ENCODE measurements at regions not wholly inside any gene's neighbourhood (a gene's known extent, or its start where the extent isn't known, plus 50 kb on each side); places are given as distances from the start of the nearest gene placed in this dataset.

DNA sequence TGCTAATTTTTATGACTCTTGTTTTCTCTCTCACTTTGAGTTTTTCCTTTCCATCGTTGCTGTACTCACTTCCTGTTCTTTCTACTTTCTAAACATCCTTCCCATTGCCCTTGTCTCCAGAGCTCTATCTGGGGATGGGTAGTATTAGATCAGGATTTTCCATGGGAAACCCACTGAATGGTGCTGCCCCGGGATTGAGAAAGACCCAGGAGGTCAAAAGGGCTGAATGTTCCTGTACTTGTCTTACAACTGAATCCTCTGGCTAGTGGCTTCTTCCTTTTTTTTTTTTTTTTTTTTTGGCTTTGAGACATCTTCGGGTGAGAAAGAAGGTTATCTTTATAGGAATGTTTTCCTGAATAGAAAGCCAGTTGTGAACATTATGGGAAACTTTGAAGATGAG lies 364.8 kb upstream of the SLC14A2 start:
- Histone ChIP-seq H3K4me3 (no peak overlapping the region), H3K4me1 (no peaks in the 10 kb centered on the region), H3K36me3 (no peaks in the 10 kb centered on the region), H3K27ac (no peak overlapping the region), H3K9me3 (no peaks in the 10 kb centered on the region), H3K27me3 (no peaks in the 10 kb centered on the region)
- TF ChIP-seq POLR2A (IDR thresholded peaks at IDR 0.05) (no peak), POLR2AphosphoS5 (IDR thresholded peaks at IDR 0.05) (no peak)
- TF ChIP-seq, protein P1, sequence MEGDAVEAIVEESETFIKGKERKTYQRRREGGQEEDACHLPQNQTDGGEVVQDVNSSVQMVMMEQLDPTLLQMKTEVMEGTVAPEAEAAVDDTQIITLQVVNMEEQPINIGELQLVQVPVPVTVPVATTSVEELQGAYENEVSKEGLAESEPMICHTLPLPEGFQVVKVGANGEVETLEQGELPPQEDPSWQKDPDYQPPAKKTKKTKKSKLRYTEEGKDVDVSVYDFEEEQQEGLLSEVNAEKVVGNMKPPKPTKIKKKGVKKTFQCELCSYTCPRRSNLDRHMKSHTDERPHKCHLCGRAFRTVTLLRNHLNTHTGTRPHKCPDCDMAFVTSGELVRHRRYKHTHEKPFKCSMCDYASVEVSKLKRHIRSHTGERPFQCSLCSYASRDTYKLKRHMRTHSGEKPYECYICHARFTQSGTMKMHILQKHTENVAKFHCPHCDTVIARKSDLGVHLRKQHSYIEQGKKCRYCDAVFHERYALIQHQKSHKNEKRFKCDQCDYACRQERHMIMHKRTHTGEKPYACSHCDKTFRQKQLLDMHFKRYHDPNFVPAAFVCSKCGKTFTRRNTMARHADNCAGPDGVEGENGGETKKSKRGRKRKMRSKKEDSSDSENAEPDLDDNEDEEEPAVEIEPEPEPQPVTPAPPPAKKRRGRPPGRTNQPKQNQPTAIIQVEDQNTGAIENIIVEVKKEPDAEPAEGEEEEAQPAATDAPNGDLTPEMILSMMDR (IDR thresholded peaks at IDR 0.05), result no peak
- intact Hi-C loops (cut with DNase I; ENCODE audit: low total_unique reads), result no loop called here
- no peak for DNase-seq (ENCODE audit: low spot score in 2 of 2)

DNA sequence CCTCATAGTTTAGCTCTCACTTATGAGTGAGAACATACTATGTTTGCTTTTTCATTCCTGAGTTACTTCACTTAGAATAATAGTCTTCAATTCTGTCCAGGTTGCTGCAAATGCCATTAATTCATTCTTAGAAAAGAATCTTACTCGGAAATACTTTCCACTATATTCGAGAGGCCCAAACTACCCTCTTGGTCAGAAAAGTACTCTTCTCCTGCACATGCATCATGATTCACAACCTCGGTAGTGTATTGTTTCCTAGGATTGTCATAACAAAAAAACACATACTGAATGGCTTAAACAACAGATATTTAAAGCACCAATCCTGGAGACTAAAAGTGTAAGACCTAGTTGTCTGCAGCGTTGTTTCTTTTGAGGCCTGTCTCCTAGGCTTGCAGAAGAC lies 364.0 kb upstream of the SLC14A2 start:
- intact Hi-C loops (cut with DNase I; ENCODE audit: low total_unique reads), result no loop called here
- H3K36me3 ChIP-seq, result no peaks in the 10 kb centered on the region
- H3K4me1 ChIP-seq, result no peaks in the 10 kb centered on the region
- DNase-seq (ENCODE audit: low spot score in 2 of 2), result no peak
- H3K4me3 ChIP-seq, result no peak overlapping the region
- no peaks in the 10 kb centered on the region for H3K9me3 ChIP-seq
- no peaks in the 10 kb centered on the region for H3K27me3 ChIP-seq
- no peak overlapping the region for H3K27ac ChIP-seq
- TF ChIP-seq, protein P1 (IDR thresholded peaks at IDR 0.05), result no peak
- TF ChIP-seq POLR2A (IDR thresholded peaks at IDR 0.05) (no peak), POLR2AphosphoS5 (IDR thresholded peaks at IDR 0.05) (no peak)

DNA sequence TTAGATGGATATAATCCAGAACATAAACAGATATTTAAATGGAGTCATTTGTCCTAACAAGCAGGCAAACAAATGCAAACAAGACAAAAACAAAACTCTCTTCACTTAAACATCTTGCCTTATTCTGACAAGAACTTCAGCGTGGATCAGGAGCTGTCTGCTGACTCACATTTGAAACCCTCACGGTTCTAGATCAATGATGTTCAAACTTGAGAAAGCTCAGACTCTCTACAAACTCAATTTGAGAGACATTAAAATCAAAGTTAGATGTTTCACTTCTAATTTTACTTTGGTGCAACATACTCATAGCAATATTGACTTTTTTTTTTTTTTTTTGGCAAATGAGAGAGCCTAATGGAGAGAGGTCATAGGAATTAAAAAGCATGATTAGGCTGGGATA lies 362.8 kb upstream of the SLC14A2 start:
- H3K36me3 ChIP-seq, result no peaks in the 10 kb centered on the region
- no peaks in the 10 kb centered on the region for H3K4me1 ChIP-seq
- no peak overlapping the region for H3K4me3 ChIP-seq
- H3K9me3 ChIP-seq, result no peaks in the 10 kb centered on the region
- DNase-seq (ENCODE audit: low spot score in 2 of 2), result no peak
- intact Hi-C loops (cut with DNase I; ENCODE audit: low total_unique reads), result loop anchor here (2.0 kb wide), 1 partner anchor 38 kb away; no protein-coding TSS in a partner anchor
- no peak for TF ChIP-seq POLR2A (IDR thresholded peaks at IDR 0.05)
- TF ChIP-seq, protein P1 (IDR thresholded peaks at IDR 0.05), result no peak
- no peak for TF ChIP-seq POLR2AphosphoS5 (IDR thresholded peaks at IDR 0.05)
- H3K27ac ChIP-seq, result no peak overlapping the region
- no peaks in the 10 kb centered on the region for H3K27me3 ChIP-seq

DNA sequence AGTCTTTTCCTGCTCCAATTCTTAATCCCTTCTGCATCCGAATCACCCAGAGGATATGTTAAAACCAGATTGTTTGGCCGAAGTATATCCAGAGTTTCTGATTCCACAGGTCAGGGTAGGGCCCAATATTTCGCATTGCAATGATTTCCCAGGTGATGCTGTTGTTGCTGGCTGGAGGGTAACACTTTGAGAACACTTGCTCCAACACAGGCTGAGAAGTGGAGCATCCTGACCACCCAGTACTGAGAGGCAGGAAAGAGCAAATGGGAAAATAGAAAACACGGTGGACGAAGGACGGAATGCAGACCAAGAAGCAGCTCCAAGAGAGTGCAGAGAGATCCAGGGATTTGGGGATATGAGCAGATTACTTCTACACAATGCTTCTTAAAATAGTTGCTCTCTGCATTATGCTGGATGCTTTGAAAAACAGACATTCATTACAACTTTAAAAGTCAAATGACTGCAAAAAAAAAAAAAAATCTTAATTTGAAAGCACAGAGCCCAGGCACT lies 362.2 kb upstream of the SLC14A2 start:
- TF ChIP-seq, protein P1 (IDR thresholded peaks at IDR 0.05), result no peak
- TF ChIP-seq POLR2AphosphoS5 (IDR thresholded peaks at IDR 0.05) (no peak), POLR2A (IDR thresholded peaks at IDR 0.05) (no peak)
- no peaks in the 10 kb centered on the region for H3K27me3 ChIP-seq
- intact Hi-C loops (cut with DNase I; ENCODE audit: low total_unique reads), result loop anchor here (2.0 kb wide), 1 partner anchor 38 kb away; no protein-coding TSS in a partner anchor
- H3K27ac ChIP-seq, result no peak overlapping the region
- H3K4me3 ChIP-seq, result no peak overlapping the region
- no peaks in the 10 kb centered on the region for H3K9me3 ChIP-seq
- no peak for DNase-seq (ENCODE audit: low spot score in 2 of 2)
- H3K4me1 ChIP-seq, result no peaks in the 10 kb centered on the region
- no peaks in the 10 kb centered on the region for H3K36me3 ChIP-seq

DNA sequence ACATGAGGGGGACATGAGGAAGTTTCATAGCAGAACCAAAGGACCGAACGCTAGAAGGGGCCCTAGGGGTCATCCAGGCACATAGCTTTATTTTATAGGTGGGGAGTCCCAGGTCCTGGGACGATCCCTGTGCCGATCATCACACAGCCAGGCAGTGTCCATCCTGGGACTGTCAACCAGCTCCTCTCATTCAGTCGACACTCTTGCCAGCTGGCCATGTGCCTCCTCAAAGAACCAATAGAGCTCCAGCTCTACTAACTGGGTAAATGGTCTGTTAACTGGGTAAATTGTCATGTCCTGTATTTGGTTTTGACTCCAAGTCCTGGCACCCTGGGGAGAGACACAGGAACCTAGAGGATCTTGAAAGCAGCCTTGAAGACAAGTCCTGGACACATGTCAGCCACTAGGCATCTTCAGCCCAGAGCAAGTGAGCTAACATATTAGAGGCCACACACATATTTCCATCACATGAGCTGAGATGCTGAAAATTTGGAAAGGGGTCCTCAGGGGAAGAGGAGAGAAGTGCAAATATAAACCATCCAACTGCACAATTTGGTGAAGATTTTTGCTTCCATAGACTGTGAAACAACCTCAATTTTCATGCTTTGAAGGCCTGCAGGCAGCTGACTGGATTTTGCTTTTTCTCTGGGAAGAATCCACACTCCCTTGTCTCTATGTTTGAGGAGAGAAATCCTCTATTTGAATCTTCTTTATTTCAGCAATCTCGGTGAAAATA lies 361.1 kb upstream of the SLC14A2 start:
- no peak for DNase-seq (ENCODE audit: low spot score in 2 of 2)
- H3K4me1 ChIP-seq, result no peaks in the 10 kb centered on the region
- H3K9me3 ChIP-seq, result no peaks in the 10 kb centered on the region
- H3K36me3 ChIP-seq, result no peaks in the 10 kb centered on the region
- intact Hi-C loops (cut with DNase I; ENCODE audit: low total_unique reads), result loop anchor here (2.0 kb wide), 1 partner anchor 37 kb away; no protein-coding TSS in a partner anchor
- H3K27ac ChIP-seq, result peak overlapping the region; percentile 52 to 85
- H3K27me3 ChIP-seq, result no peaks in the 10 kb centered on the region
- TF ChIP-seq POLR2A (IDR thresholded peaks at IDR 0.05) (no peak), POLR2AphosphoS5 (IDR thresholded peaks at IDR 0.05) (no peak)
- TF ChIP-seq, protein P1 (IDR thresholded peaks at IDR 0.05), result no peak
- no peak overlapping the region for H3K4me3 ChIP-seq

All from breast epithelium (tissue), 4 donors.